Neutrophil (primary cell): ENCODE measurements at regions not wholly inside any gene's neighbourhood (a gene's known extent, or its start where the extent isn't known, plus 50 kb on each side); places are given as distances from the start of the nearest gene placed in this dataset.

Source experiments
- H3K27ac ChIP-seq: fragments of 200-600 bp; sonication (generic); 2 replicates; pipeline ENCODE4 v1.5.1; 2016; ENCODE audit warnings: mild to moderate bottlenecking, moderate library complexity
- H3K27me3 ChIP-seq: fragments of 200-600 bp; sonication (generic); 2 replicates; pipeline ENCODE4 v1.6.0; 2016; ENCODE audit warnings: mild to moderate bottlenecking
- H3K36me3 ChIP-seq: fragments of 200-600 bp; sonication (generic); 2 replicates; pipeline ENCODE4 v1.5.1; 2017
- H3K4me1 ChIP-seq, 2 experiments: fragments of 200-600 bp in 1 of 2; sonication (generic) in 1 of 2; 1 replicate in 1 of 2; 2 replicates in 1 of 2; pipeline versions ENCODE4 v1.5.1 to v1.6.1; 2013 to 2016; ENCODE audit warnings: low read depth in 1 of 2, low read length in 1 of 2, mild to moderate bottlenecking in 1 of 2, moderate library complexity in 1 of 2; ENCODE audit not compliant: control insufficient read depth in 1 of 2, insufficient read depth in 1 of 2
- H3K4me3 ChIP-seq, 2 experiments: fragments of 200-600 bp in 1 of 2; sonication (generic) in 1 of 2; 1 replicate in 1 of 2; 2 replicates in 1 of 2; pipeline ENCODE4 v1.5.1; 2013 to 2016; ENCODE audit warnings: low read depth in 1 of 2, low read length in 1 of 2, mild to moderate bottlenecking in 1 of 2, moderate library complexity in 1 of 2
- H3K9me3 ChIP-seq: fragments of 200-600 bp; sonication (generic); 2 replicates; pipeline ENCODE4 v1.5.1; 2016
- CTCF ChIP-seq: fragments of 200-600 bp; sonication (generic); IDR thresholded peaks from 2 replicates; pipeline ENCODE4 v1.5.1; 2016; ENCODE audit warnings: antibody characterized with exemption

DNA sequence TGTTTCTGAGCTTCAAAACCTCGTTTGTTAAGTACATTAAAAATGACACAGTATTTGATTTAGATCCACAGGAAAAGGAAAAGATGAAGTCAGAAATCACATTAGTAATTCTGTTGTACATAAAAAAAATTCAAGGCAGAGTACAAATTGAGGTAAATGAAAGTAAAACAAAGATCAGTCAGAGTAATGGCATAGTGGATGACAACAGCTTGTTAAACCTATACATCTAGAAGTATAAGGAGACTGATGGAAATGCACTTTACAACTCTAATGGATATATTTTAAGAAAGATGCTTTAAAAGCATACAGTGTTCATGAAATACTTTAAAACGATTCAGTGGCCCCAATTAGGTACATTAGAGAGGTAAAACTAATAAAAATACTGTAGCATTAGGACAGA, 631.3 kb upstream of the SEMA6A start:
- Histone ChIP-seq H3K9me3 (no peaks in the 10 kb centered on the region), H3K27me3 (no peaks in the 10 kb centered on the region), H3K4me1 (no peaks in the 10 kb centered on the region), H3K36me3 (no peaks in the 10 kb centered on the region), H3K27ac (no peak overlapping the region), H3K4me3 (no peak overlapping the region)
- no peak for TF ChIP-seq CTCF

GRCh38 chr5:117204926-117205869, 630.6 kb upstream of the SEMA6A start:
- Histone ChIP-seq H3K9me3 (no peaks in the 10 kb centered on the region), H3K27me3 (no peaks in the 10 kb centered on the region), H3K36me3 (no peaks in the 10 kb centered on the region), H3K4me1 (no peaks in the 10 kb centered on the region), H3K27ac (no peak overlapping the region), H3K4me3 (no peak overlapping the region)
- TF ChIP-seq CTCF, result no peak

GRCh38 chr5:117204404-117204803, 629.8 kb upstream of the SEMA6A start:
- Histone ChIP-seq H3K9me3 (no peaks in the 10 kb centered on the region), H3K4me1 (no peaks in the 10 kb centered on the region)
- TF ChIP-seq CTCF, result no peak

GRCh38 chr5:117203584-117203983, 629.0 kb upstream of the SEMA6A start:
- H3K27ac ChIP-seq, result no peak overlapping the region
- H3K9me3 ChIP-seq, result no peaks in the 10 kb centered on the region
- H3K27me3 ChIP-seq, result no peaks in the 10 kb centered on the region
- TF ChIP-seq CTCF, result no peak
- no peak overlapping the region for H3K4me3 ChIP-seq
- H3K4me1 ChIP-seq, result no peaks in the 10 kb centered on the region
- no peaks in the 10 kb centered on the region for H3K36me3 ChIP-seq

More at GRCh38 chr5:117204404-117204803, 629.8 kb upstream of the SEMA6A start:
- Histone ChIP-seq H3K4me3 (no peak overlapping the region), H3K27ac (no peak overlapping the region), H3K36me3 (no peaks in the 10 kb centered on the region), H3K27me3 (no peaks in the 10 kb centered on the region)

- no peaks in the 10 kb centered on the region for H3K27me3 ChIP-seq
- H3K27ac ChIP-seq, result no peak overlapping the region
- no peaks in the 10 kb centered on the region for H3K4me1 ChIP-seq
- no peak for TF ChIP-seq CTCF
- no peak overlapping the region for H3K4me3 ChIP-seq
- H3K36me3 ChIP-seq, result no peaks in the 10 kb centered on the region
- no peaks in the 10 kb centered on the region for H3K9me3 ChIP-seq
Measured at GRCh38 chr5:117201001-117201400, 626.4 kb upstream of the SEMA6A start.
